GM12874 (cell line): ENCODE measurements at regions not wholly inside any gene's neighbourhood (a gene's known extent, or its start where the extent isn't known, plus 50 kb on each side); places are given as distances from the start of the nearest gene placed in this dataset.

Source experiments
- CTCF ChIP-seq: IDR thresholded peaks from 2 replicates; pipeline ENCODE4 v1.5.1; 2011; ENCODE audit warnings: low read depth, mild to moderate bottlenecking, control low read depth, low read length, moderate library complexity; ENCODE audit not compliant: insufficient read depth

- no peak for TF ChIP-seq CTCF
These were observed 519.2 kb upstream of the AGTR1 start for GRCh38 chr3:148178503-148178902.

- no peak for TF ChIP-seq CTCF
These were observed 512.9 kb upstream of the AGTR1 start for GRCh38 chr3:148184798-148185197.

- TF ChIP-seq CTCF, result no peak
These were observed 510.8 kb upstream of the AGTR1 start for GRCh38 chr3:148186881-148187280.

- no peak for TF ChIP-seq CTCF
These were observed 510.4 kb upstream of the AGTR1 start for GRCh38 chr3:148187296-148187695.

- TF ChIP-seq CTCF, result no peak
These were observed 507.2 kb upstream of the AGTR1 start for GRCh38 chr3:148190441-148190990.

- no peak for TF ChIP-seq CTCF
These were observed 505.7 kb upstream of the AGTR1 start for GRCh38 chr3:148191966-148192365.

GRCh38 chr3:148197061-148197460 lies 500.6 kb upstream of the AGTR1 start:
- TF ChIP-seq CTCF, result no peak
